ENCODE measurements at regions not wholly inside any gene's neighbourhood (a gene's known extent, or its start where the extent isn't known, plus 50 kb on each side); places are given as distances from the start of the nearest gene placed in this dataset.

GRCh38 chr2:120642646-120643045 lies 93.0 kb upstream of the GLI2 start:
- Histone ChIP-seq H3K9me3 (replicated peaks; ENCODE audit: control insufficient read depth, insufficient read depth, low read length) (no peaks in the 10 kb centered on the region), H2AFZ (ENCODE audit: control insufficient read depth, low read depth, low read length) (no peak overlapping the region), H3K36me3 (ENCODE audit: control insufficient read depth in 2 of 2, insufficient read depth in 2 of 2, low read length in 1 of 2) (no peaks in the 10 kb centered on the region), H3K4me2 (ENCODE audit: control insufficient read depth, insufficient read depth) (no peak overlapping the region), H3K27me3 (replicated peaks in 1 of 2; ENCODE audit: control insufficient read depth in 2 of 2, insufficient read depth in 2 of 2, low read length in 1 of 2) (peaks cover 0 to 2% of the 10 kb centered on the region in 2 experiments; a peak in 2 of 4 replicates), H3K27ac (ENCODE audit: control insufficient read depth, insufficient read depth) (no peak overlapping the region), H3K9ac (ENCODE audit: control insufficient read depth, insufficient read depth, low read length) (no peak overlapping the region), H4K20me1 (ENCODE audit: control insufficient read depth, insufficient read depth) (no peaks in the 10 kb centered on the region), H3K4me1 (ENCODE audit: control insufficient read depth, insufficient read depth, low read length) (no peaks in the 10 kb centered on the region), H3K4me3 (no peak overlapping the region), H3K79me2 (ENCODE audit: control insufficient read depth, insufficient read depth, low read length) (no peaks in the 10 kb centered on the region)
- SMC1A ChIA-PET (ENCODE audit: uncharacterized antibody, unreplicated experiment) = no interaction called here
- no peak for TF ChIP-seq IKZF2 (IDR thresholded peaks at IDR 0.05)
- TF ChIP-seq POLR2AphosphoS5 (IDR thresholded peaks at IDR 0.05; ENCODE audit: low read length) = no peak
- no peak for TF ChIP-seq RAD21 (IDR thresholded peaks at IDR 0.05; ENCODE audit: insufficient read depth, low read depth, low read length)
- no peak for TF ChIP-seq SRF (IDR thresholded peaks at IDR 0.05; ENCODE audit: low read depth in 2 of 2, low read length in 2 of 2)
- no peak for TF ChIP-seq ZNF274 (IDR thresholded peaks at IDR 0.05; ENCODE audit: insufficient read depth, insufficient read length)
- TF ChIP-seq MLLT1 (IDR thresholded peaks at IDR 0.05) = no peak
- TF ChIP-seq, protein P1, sequence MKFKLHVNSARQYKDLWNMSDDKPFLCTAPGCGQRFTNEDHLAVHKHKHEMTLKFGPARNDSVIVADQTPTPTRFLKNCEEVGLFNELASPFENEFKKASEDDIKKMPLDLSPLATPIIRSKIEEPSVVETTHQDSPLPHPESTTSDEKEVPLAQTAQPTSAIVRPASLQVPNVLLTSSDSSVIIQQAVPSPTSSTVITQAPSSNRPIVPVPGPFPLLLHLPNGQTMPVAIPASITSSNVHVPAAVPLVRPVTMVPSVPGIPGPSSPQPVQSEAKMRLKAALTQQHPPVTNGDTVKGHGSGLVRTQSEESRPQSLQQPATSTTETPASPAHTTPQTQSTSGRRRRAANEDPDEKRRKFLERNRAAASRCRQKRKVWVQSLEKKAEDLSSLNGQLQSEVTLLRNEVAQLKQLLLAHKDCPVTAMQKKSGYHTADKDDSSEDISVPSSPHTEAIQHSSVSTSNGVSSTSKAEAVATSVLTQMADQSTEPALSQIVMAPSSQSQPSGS (IDR thresholded peaks at IDR 0.05; ENCODE audit: low read length) = no peak
- no peak for TF ChIP-seq IKZF1 (conservative IDR thresholded peaks at IDR 0.05)
- no peak for TF ChIP-seq EGR1 (IDR thresholded peaks at IDR 0.05; ENCODE audit: borderline replicate concordance in 1 of 2, low read depth in 2 of 2, low read length in 2 of 2)
- no peak for TF ChIP-seq EZH2 (IDR thresholded peaks at IDR 0.05; ENCODE audit: borderline replicate concordance, control insufficient read depth, low read depth, low read length)
- no peak for TF ChIP-seq TCF7 (IDR thresholded peaks at IDR 0.05; ENCODE audit: borderline replicate concordance)
- no peak for TF ChIP-seq KDM1A (IDR thresholded peaks at IDR 0.05; ENCODE audit: borderline replicate concordance)
- no peak for TF ChIP-seq CBX3 (IDR thresholded peaks at IDR 0.05; ENCODE audit: borderline replicate concordance, low read depth)
- TF ChIP-seq MXI1 (IDR thresholded peaks at IDR 0.05; ENCODE audit: low read depth, low read length) = no peak
- in situ Hi-C loops (cut with MboI) (no loop called here), intact Hi-C loops (cut with micrococcal nuclease; ENCODE audit: unreplicated experiment) (no loop called here)
- DNase-seq (ENCODE audit: low read depth, low spot score) (no peak), FAIRE-seq (no peak), ATAC-seq (no peak)
- CTCF ChIA-PET = no interaction called here
- 13% methylated on average over 4 of the region's 4 CpGs for WGBS (ENCODE audit: insufficient coverage, insufficient replicate concordance, low lambda C conversion rate, missing lambda C conversion rate)
- RAD21 ChIA-PET (ENCODE audit: unreplicated experiment) = no interaction called here
- POLR2A ChIA-PET = no interaction called here
- no TSS peak for BruUV-seq (replicated peaks)

All from GM12878 (cell line).